HG03571 (cell line): ENCODE measurements at regions not wholly inside any gene's neighbourhood (a gene's known extent, or its start where the extent isn't known, plus 50 kb on each side); places are given as distances from the start of the nearest gene placed in this dataset.

Experiments
- ATAC-seq: cut with Tn5 transposase; IDR thresholded peaks from one replicate; pipeline ENCODE4 v1.9.1; 2021; ENCODE audit not compliant: unreplicated experiment

- ATAC-seq: no peak
These were observed 175.8 kb downstream of the KCNRG start for GRCh38 chr13:50191004-50191403.

GRCh38 chr13:50192272-50192813, 177.1 kb downstream of the KCNRG start:
- ATAC-seq: no peak

DNA sequence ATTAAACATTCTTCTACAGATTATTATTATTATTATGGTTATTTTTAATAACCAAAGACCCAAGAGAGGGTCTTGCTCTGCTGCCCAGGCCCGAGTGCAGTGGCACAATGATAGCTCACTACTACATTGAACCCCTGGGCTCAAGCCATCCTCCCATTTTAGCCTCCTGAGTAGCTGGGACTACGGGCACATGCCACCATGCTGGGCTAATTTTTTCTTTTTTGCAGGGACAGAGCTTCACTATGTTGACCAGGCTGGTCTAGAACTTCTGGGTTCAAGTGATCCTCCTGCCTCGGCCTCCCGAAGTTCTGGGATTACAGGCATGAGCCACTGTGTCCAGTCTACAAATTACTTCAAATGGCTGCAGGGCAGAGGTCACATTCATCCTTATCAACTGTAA, 179.8 kb downstream of the KCNRG start:
- ATAC-seq: no peak

DNA sequence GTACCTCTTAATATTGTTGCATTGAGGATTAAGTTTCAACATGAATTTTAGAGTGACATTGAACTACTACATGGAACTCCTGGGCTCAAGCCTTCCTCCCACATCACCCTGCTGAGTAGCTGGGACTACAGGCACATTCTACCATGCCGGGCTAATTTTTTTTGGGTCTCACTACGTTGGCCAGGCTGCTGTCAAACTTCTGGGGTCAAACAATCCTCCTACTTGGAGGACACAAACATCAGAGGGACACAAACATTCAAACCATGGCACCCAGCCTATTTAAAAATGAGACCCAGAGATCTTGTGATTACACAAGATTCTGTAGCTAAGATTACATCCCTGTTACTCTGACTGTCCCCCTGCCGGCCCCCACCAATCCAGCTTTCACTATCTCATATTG, 180.9 kb downstream of the KCNRG start:
- no peak for ATAC-seq

DNA sequence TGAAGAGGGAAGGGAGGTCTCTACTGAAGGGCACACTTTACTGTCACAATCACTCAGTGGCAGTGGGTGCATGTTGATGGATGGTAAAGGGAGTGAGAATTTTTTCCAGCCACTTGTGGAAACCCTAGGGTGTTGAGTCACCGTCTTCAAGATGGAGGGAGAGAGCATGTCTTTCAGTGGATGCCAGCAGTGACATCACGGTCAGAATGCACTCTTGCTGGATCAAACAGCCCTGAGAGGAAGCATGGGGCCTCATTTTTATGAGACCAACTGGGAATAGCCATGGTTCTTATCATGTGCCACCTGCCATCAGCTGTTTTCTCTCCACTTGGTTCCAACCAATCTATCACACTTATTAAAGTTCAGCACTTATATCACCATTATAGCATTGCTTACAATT, 182.5 kb downstream of the KCNRG start:
- ATAC-seq: no peak

DNA sequence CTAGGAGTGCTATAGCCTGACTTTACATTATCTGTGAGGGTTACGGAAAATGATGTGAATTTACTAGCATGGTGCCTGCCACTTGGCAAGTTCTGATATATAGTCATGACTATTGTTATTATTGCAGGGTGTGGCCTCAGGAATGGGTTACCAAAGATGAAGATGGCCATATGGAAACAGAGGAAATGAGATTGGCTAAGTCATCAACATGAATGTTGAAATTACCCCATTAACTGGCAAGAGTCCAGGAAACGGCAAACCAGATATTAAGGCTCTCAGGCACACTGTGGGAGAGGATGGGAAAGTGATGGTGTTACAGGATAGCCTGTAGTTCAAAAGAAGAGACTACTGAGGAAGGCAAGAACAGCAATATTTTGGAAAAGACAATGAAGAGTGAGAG, 183.3 kb downstream of the KCNRG start:
- no peak for ATAC-seq

DNA sequence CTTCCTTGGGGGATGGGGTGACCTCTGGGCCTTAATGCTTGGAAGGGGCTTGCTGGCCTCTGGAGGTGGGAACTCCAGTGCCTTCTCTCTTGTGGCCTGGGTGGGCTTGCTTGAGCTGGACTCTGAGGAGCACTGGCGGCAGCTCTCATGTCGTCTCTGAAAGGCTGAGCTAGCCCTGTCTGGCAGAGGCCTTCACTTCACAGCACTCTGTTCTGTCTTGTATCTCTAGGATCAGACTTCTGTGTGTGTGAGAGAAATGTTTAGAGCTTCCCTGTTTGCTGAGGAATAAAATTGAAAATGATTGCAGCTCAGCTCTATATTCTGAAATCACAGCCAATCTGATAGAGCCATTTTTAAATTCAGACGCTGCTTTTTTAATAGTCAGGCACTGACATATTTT, 185.3 kb downstream of the KCNRG start:
- no peak for ATAC-seq

GRCh38 chr13:50200988-50201387, 185.7 kb downstream of the KCNRG start:
- no peak for ATAC-seq

DNA sequence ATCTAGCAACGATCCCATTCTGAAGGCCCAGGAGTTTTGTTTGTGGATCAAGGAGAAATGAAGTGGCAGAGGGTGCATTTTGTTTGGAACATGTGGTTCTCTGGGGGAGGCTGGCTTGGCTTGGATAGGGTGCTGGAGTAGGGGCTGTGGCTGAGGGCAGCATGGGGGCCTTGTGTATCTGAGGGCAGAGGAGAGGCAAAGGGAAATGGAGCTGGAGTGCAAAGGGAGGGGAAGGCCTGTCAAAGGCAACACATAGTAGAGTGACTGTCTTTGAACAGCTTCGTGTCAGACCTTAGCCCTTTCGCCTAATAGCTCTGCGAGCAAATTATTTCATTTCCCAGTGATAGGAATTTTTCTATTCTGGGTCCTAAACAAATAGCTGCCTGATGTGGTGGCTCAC, 187.2 kb downstream of the KCNRG start:
- no peak for ATAC-seq

DNA sequence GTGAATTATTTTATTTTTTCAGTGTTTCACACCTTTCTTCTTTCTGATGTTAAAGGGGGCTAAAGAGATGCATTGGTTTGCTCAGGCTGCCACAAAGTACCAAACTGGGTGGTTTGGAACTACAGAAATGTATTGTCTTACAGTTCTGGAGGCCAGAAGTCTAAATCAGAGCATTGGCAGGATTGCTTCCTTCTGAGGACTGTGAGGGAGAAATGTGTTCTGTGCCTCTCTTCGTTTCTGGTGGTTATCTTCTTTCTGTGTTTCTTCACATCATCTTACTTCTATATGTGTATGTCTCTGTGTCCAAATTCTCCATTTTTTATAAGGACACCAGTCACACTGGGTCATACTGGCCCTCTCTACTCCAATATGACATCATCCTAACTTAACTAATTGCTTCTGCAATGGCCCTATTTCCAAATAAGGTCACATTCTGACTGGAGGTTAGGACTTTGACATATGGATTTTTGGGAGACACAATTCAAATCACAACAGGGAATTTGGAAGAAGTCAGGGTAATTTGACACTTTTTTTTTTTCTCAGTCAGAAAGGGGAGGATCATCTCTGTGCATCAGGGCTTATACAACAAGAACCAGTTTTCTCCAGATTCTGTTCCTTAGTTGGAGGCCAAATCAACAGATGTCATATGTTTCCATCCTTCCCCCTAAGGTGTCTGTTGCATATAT, 188.2 kb downstream of the KCNRG start:
- ATAC-seq: no peak

- ATAC-seq: no peak
These were observed 190.3 kb downstream of the KCNRG start for GRCh38 chr13:50205581-50205980.

- no peak for ATAC-seq
These were observed 193.6 kb downstream of the KCNRG start for GRCh38 chr13:50208826-50209335.

DNA sequence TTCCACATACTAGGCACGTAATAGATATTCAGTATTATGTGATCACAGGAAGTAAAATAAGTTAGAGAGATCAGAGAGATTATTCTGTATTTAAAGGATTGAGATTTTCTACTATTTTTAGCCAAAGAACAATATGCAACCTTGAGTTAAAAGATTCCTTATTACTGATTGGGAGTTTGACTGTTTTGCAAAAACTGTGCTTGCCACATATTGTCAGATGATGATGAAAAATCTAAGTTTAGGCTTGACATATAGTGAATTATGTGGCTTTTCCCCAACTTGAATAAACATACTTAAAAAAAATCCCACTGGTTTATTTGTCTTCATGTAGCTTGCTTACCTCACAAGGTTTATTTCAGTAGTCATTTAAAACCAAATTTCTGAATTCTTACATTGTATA, 194.4 kb downstream of the KCNRG start:
- ATAC-seq: no peak

- ATAC-seq: no peak
These were observed 198.3 kb downstream of the KCNRG start for GRCh38 chr13:50213526-50213925.

DNA sequence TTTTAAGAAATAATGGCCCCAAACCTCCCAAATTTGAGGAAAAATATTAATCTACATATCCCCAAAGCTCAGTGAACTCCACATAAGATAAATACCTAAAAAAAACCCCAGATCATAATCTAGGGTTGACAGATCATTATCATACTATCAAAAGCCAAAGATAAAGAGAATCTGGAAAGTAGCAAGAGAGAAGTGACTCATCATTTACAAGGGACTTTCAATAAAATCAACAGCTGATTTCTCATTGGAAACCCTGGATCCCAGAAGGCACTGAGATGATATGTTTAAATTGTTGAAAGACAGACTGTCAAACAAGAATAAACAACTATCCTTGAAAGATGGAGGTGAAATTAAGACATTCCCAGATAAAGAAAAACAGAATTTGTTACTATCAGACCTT, 199.3 kb downstream of the KCNRG start:
- no peak for ATAC-seq

DNA sequence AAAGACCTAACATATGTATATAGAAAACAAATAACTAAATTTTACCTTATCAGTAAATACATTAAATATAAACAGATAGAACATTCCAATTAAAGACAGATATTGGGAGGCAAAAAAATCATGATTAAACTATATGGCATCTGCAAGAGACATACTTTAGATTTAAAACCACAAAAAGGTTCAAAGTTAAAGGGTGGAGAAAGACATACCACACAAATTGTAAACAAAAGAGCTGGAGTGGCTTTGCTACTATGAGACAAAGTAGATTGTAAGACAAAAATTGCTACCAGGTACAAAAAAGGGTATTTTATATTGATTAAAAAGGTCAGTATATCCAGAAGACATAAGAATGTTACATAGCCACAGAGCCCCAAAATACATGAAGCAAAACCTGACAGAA, 200.2 kb downstream of the KCNRG start:
- no peak for ATAC-seq

GRCh38 chr13:50219743-50220142, 204.5 kb downstream of the KCNRG start:
- no peak for ATAC-seq

GRCh38 chr13:50220938-50221337, 205.7 kb downstream of the KCNRG start:
- no peak for ATAC-seq

- no peak for ATAC-seq
These were observed 207.5 kb downstream of the KCNRG start for GRCh38 chr13:50222569-50223332.

GRCh38 chr13:50224534-50224933, 209.3 kb downstream of the KCNRG start:
- peak; percentile 60 for ATAC-seq

GRCh38 chr13:50225193-50226155, 210.2 kb downstream of the KCNRG start:
- ATAC-seq: no peak
